ENCODE measurements at regions not wholly inside any gene's neighbourhood (a gene's known extent, or its start where the extent isn't known, plus 50 kb on each side); places are given as distances from the start of the nearest gene placed in this dataset.

- no peak for TF ChIP-seq CTCF (IDR thresholded peaks at IDR 0.05)
- TF ChIP-seq POLR2A (IDR thresholded peaks at IDR 0.05) = no peak
Measured at GRCh38 chr7:54964136-54964535, 54.7 kb upstream of the EGFR start.
